Mesenchymal stem cell (in vitro differentiated cells and primary cell): ENCODE measurements at regions not wholly inside any gene's neighbourhood (a gene's known extent, or its start where the extent isn't known, plus 50 kb on each side); places are given as distances from the start of the nearest gene placed in this dataset.
A peak's percentile ranks its signal among the peaks of the same experiment; 100 is the strongest.

Source experiments
- DNase-seq: peaks from one replicate; pipeline ENCODE4 v3.0.0-alpha.2; 2013
- H2AFZ ChIP-seq: one replicate; pipeline ENCODE4 v1.6.1; 2013; ENCODE audit warnings: low read depth, mild to moderate bottlenecking, control low read depth, inconsistent platforms, low read length, moderate library complexity
- H2AK5ac ChIP-seq: 2 replicates; pipeline ENCODE4 v1.6.1; 2013; ENCODE audit warnings: low read length, moderate library complexity, mild to moderate bottlenecking, inconsistent platforms; ENCODE audit not compliant: severe bottlenecking
- H2BK120ac ChIP-seq: one replicate; pipeline ENCODE4 v1.6.1; 2013; ENCODE audit warnings: low read depth, mild to moderate bottlenecking, inconsistent platforms, low read length, moderate library complexity
- H2BK12ac ChIP-seq, 2 experiments: one replicate each; pipeline ENCODE4 v1.6.1; 2013; ENCODE audit warnings: inconsistent platforms in 2 of 2, low read length in 2 of 2, mild to moderate bottlenecking in 2 of 2, moderate library complexity in 2 of 2, control low read depth in 1 of 2
- H2BK15ac ChIP-seq: one replicate; pipeline ENCODE4 v1.6.1; 2013; ENCODE audit warnings: mild to moderate bottlenecking, low read depth, inconsistent platforms; ENCODE audit not compliant: poor library complexity, severe bottlenecking
- H2BK5ac ChIP-seq: 2 replicates; pipeline ENCODE4 v1.6.1; 2013; ENCODE audit warnings: low read depth, mild to moderate bottlenecking, low read length, control low read depth, inconsistent platforms; ENCODE audit not compliant: poor library complexity, severe bottlenecking
- H3K14ac ChIP-seq, 2 experiments: one replicate each; pipeline ENCODE4 v1.6.1; 2013; ENCODE audit warnings: inconsistent platforms in 2 of 2, low read length in 2 of 2, control low read depth in 1 of 2, mild to moderate bottlenecking in 1 of 2, moderate library complexity in 1 of 2
- H3K18ac ChIP-seq, 2 experiments: one replicate each; pipeline ENCODE4 v1.6.1; 2013; ENCODE audit warnings: inconsistent platforms in 2 of 2, low read length in 2 of 2, control low read depth in 1 of 2, low read depth in 1 of 2, mild to moderate bottlenecking in 1 of 2
- H3K23ac ChIP-seq, 2 experiments: one replicate each; pipeline ENCODE4 v1.6.1; 2013; ENCODE audit warnings: inconsistent platforms in 2 of 2, low read length in 2 of 2, mild to moderate bottlenecking in 2 of 2, moderate library complexity in 2 of 2, control low read depth in 1 of 2
- H3K27ac ChIP-seq: 2 replicates; pipeline ENCODE4 v1.5.1; 2013; ENCODE audit warnings: mild to moderate bottlenecking, moderate library complexity, low read length, control low read depth, inconsistent platforms; ENCODE audit not compliant: poor library complexity, severe bottlenecking
- H3K27me3 ChIP-seq, 2 experiments: 2 replicates each; pipeline versions ENCODE4 v1.6.1 to v1.7.0; 2013; ENCODE audit warnings: low read length in 2 of 2, mild to moderate bottlenecking in 2 of 2, moderate library complexity in 2 of 2, control low read depth in 1 of 2, inconsistent platforms in 1 of 2; ENCODE audit not compliant: control insufficient read depth in 1 of 2, insufficient read depth in 1 of 2
- H3K36me3 ChIP-seq, 2 experiments: 2 replicates each; pipeline versions ENCODE4 v1.6.1 to v1.7.0; 2013; ENCODE audit warnings: low read length in 2 of 2, control low read depth in 1 of 2, inconsistent platforms in 1 of 2, low read depth in 1 of 2, mild to moderate bottlenecking in 1 of 2; ENCODE audit not compliant: insufficient read depth in 2 of 2, control insufficient read depth in 1 of 2
- H3K4ac ChIP-seq, 2 experiments: one replicate each; pipeline ENCODE4 v1.6.1; 2013; ENCODE audit warnings: inconsistent platforms in 2 of 2, low read length in 2 of 2, mild to moderate bottlenecking in 2 of 2, moderate library complexity in 2 of 2, control low read depth in 1 of 2, low read depth in 1 of 2
- H3K4me1 ChIP-seq: 2 replicates; pipeline ENCODE4 v1.6.1; 2013; ENCODE audit warnings: low read depth, low read length, control low read depth; ENCODE audit not compliant: control insufficient read depth, insufficient read depth
- H3K4me2 ChIP-seq: 2 replicates; pipeline ENCODE4 v1.6.1; 2013; ENCODE audit warnings: low read length, mild to moderate bottlenecking, inconsistent platforms; ENCODE audit not compliant: poor library complexity, severe bottlenecking
- H3K4me3 ChIP-seq, 2 experiments: 2 replicates each; pipeline versions ENCODE4 v1.5.1 to v1.7.0; 2013; ENCODE audit warnings: low read length in 2 of 2, mild to moderate bottlenecking in 2 of 2, control low read depth in 1 of 2, low read depth in 1 of 2; ENCODE audit not compliant: insufficient read depth in 1 of 2
- H3K79me1 ChIP-seq: replicated peaks from 2 replicates; pipeline ENCODE4 v1.6.1; 2013; ENCODE audit warnings: mild to moderate bottlenecking, control low read depth, low read length, inconsistent platforms; ENCODE audit not compliant: poor library complexity, severe bottlenecking
- H3K9ac ChIP-seq: 2 replicates; pipeline ENCODE4 v1.7.0; 2013; ENCODE audit warnings: mild to moderate bottlenecking, low read length, moderate library complexity
- H3K9me3 ChIP-seq: 2 replicates; pipeline ENCODE4 v1.7.0; 2013; ENCODE audit warnings: mild to moderate bottlenecking, low read length; ENCODE audit not compliant: control insufficient read depth
- H4K8ac ChIP-seq: one replicate; pipeline ENCODE4 v1.6.1; 2013; ENCODE audit warnings: inconsistent platforms, mild to moderate bottlenecking, low read length, moderate library complexity
- H4K91ac ChIP-seq: one replicate; pipeline ENCODE4 v1.6.1; 2013; ENCODE audit warnings: mild to moderate bottlenecking, low read length, inconsistent platforms
- WGBS: methylation state at CpG from one replicate; pipeline ENCODE4 v1.1.7; 2013; ENCODE audit warnings: mixed read lengths; 5-methylcytosine and 5-hydroxymethylcytosine counted together

- Histone ChIP-seq H3K4me1 (peaks cover 5% of the 10 kb centered on the region), H4K91ac (no peak overlapping the region), H3K4me2 (no peak overlapping the region), H4K8ac (no peak overlapping the region), H3K18ac (peak overlapping the region in 1 of 2 experiments; percentile 49), H2BK5ac (no peak overlapping the region), H3K27ac (no peak overlapping the region), H3K4me3 (no peak overlapping the region), H2BK120ac (no peak overlapping the region), H3K4ac (no peak overlapping the region), H2AFZ (no peak overlapping the region), H3K79me1 (no peaks in the 10 kb centered on the region), H2BK12ac (no peak overlapping the region), H3K14ac (no peak overlapping the region), H3K9ac (no peak overlapping the region), H3K27me3 (peaks cover 0 to 24% of the 10 kb centered on the region in 2 experiments), H3K9me3 (peaks cover 7% of the 10 kb centered on the region), H2AK5ac (no peak overlapping the region), H3K36me3 (no peaks in the 10 kb centered on the region), H3K23ac (no peak overlapping the region), H2BK15ac (no peak overlapping the region)
- DNase-seq, result no peak
- 64% methylated on average over 3 of the region's 3 CpGs for WGBS
Observed at GRCh38 chr5:109944461-109944860, 254.7 kb downstream of the MAN2A1 start.

DNA sequence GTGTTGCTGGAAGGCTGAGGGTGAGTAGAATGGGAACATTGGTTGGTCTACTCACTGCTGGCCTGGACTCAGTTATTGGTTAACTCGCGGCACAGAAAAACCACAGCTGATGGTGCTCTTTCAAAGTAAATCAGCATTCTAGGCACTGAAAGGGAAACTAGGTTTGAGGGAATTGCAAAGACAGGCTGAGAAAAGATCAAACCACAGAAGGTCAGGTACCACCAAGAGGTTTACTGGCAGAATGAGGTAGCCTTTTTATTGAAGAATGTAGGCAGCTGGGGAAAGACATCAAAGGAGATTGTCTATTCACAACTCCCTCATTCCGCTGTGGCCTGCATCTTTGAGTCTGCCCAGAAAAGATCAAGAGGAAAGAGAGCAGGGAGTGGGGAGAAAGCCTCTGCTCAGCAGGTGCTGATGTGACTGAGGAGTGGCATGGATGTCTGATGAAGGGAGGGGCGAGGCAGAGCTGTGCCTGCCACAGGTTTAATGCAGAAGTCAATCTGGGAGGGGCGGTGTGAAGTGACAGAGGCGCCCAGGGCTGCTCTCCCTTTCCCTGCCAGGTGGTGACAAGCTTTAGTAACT, 255.5 kb downstream of the MAN2A1 start:
- DNase-seq, result no peak
- H2AK5ac ChIP-seq, result no peak overlapping the region
- H3K4me2 ChIP-seq, result no peak overlapping the region
- H3K14ac ChIP-seq, result peak overlapping the region in 1 of 2 experiments; percentile 35
- H3K27ac ChIP-seq, result no peak overlapping the region
- no peaks in the 10 kb centered on the region for H3K36me3 ChIP-seq
- no peak overlapping the region for H2BK15ac ChIP-seq
- no peak overlapping the region for H2BK120ac ChIP-seq
- H3K79me1 ChIP-seq, result no peaks in the 10 kb centered on the region
- H3K23ac ChIP-seq, result no peak overlapping the region
- H3K9me3 ChIP-seq, result peaks cover 4% of the 10 kb centered on the region
- WGBS, result 83% methylated on average over 6 of the region's 6 CpGs
- H3K18ac ChIP-seq, result no peak overlapping the region
- no peak overlapping the region for H2BK5ac ChIP-seq
- peaks cover 5% of the 10 kb centered on the region for H3K4me1 ChIP-seq
- H2AFZ ChIP-seq, result no peak overlapping the region
- peaks cover 0 to 24% of the 10 kb centered on the region in 2 experiments for H3K27me3 ChIP-seq
- no peak overlapping the region for H3K4me3 ChIP-seq
- H2BK12ac ChIP-seq, result no peak overlapping the region
- H4K91ac ChIP-seq, result no peak overlapping the region
- no peak overlapping the region for H3K9ac ChIP-seq
- H3K4ac ChIP-seq, result no peak overlapping the region
- no peak overlapping the region for H4K8ac ChIP-seq

DNA sequence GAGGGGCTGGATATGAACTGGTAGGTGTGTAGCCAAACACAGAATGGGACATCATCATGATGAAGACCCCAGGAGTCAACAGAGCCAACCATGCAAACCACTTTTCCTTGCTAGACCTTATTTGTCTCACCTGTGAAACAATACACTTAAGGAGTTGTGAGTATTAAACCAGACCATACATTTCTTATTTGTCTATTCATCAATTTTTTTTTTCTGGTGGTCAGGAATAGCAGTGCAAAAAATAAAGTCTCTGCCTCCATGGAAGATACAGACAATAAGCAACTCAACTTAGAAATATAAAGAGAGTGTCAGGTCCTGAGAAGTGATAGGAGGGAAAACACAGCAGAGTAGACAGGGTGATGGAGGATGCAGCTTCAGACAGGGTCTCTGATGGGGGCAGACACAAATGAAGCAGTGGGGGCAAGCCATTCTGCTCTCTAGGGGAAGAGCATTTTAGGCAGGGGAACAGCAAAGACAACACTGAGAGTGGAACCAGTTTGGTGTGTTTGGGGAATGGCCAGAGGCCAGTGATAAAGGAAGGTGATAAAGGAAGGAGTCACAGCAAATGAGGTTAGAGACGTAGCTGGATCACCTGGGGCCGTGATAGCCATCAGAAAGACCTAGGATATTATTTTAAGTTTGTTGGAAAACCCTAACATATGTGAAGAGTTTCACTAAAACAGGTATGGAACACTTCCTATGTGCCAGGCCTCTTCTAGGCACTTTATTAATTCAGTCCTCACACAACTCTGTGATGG, 256.2 kb downstream of the MAN2A1 start:
- H2BK120ac ChIP-seq, result no peak overlapping the region
- no peak overlapping the region for H2AK5ac ChIP-seq
- no peak overlapping the region for H3K23ac ChIP-seq
- WGBS, result 52% methylated on average over 2 of the region's 2 CpGs
- no peak overlapping the region for H4K91ac ChIP-seq
- no peaks in the 10 kb centered on the region for H3K36me3 ChIP-seq
- no peak overlapping the region for H4K8ac ChIP-seq
- DNase-seq, result no peak
- peaks cover 0 to 24% of the 10 kb centered on the region in 2 experiments for H3K27me3 ChIP-seq
- H3K4me3 ChIP-seq, result no peak overlapping the region
- H3K79me1 ChIP-seq, result no peaks in the 10 kb centered on the region
- H3K4me2 ChIP-seq, result no peak overlapping the region
- no peak overlapping the region for H3K18ac ChIP-seq
- H2AFZ ChIP-seq, result no peak overlapping the region
- no peak overlapping the region for H3K9ac ChIP-seq
- peaks cover 5% of the 10 kb centered on the region for H3K4me1 ChIP-seq
- no peak overlapping the region for H3K4ac ChIP-seq
- no peak overlapping the region for H2BK5ac ChIP-seq
- H2BK15ac ChIP-seq, result no peak overlapping the region
- no peak overlapping the region for H3K14ac ChIP-seq
- H3K9me3 ChIP-seq, result no peaks in the 10 kb centered on the region
- H2BK12ac ChIP-seq, result no peak overlapping the region
- H3K27ac ChIP-seq, result no peak overlapping the region

- Histone ChIP-seq H3K4me1 (peaks cover 5% of the 10 kb centered on the region), H3K27ac (no peak overlapping the region), H2BK12ac (no peak overlapping the region), H2AK5ac (no peak overlapping the region), H4K91ac (no peak overlapping the region), H3K4me2 (no peak overlapping the region), H3K23ac (no peak overlapping the region), H3K4me3 (no peak overlapping the region), H3K79me1 (no peaks in the 10 kb centered on the region), H3K9me3 (no peaks in the 10 kb centered on the region), H3K36me3 (no peaks in the 10 kb centered on the region), H4K8ac (peak overlapping the region; percentile 69), H3K27me3 (peaks cover 0 to 24% of the 10 kb centered on the region in 2 experiments), H3K9ac (no peak overlapping the region), H3K18ac (no peak overlapping the region), H2BK5ac (no peak overlapping the region), H3K14ac (no peak overlapping the region), H2BK15ac (no peak overlapping the region), H2BK120ac (no peak overlapping the region), H2AFZ (no peak overlapping the region), H3K4ac (no peak overlapping the region)
- 85% methylated on average over 4 of the region's 4 CpGs for WGBS
- no peak for DNase-seq
Observed at GRCh38 chr5:109946610-109947009, 256.9 kb downstream of the MAN2A1 start.
